IMR-90 (cell line): ENCODE measurements at regions not wholly inside any gene's neighbourhood (a gene's known extent, or its start where the extent isn't known, plus 50 kb on each side); places are given as distances from the start of the nearest gene placed in this dataset.

ENCODE experiments used
- CTCF ChIP-seq: conservative IDR thresholded peaks from 2 replicates; pipeline ENCODE4 v1.5.1; 2012; ENCODE audit warnings: mild to moderate bottlenecking, low read depth, low read length, improper control_type of control experiment
- MAFK ChIP-seq: IDR thresholded peaks from 2 replicates; pipeline ENCODE4 v1.6.1; 2012; ENCODE audit warnings: low read depth, low read length, improper control_type of control experiment

GRCh38 chr2:82893190-82893589, 1565.9 kb downstream of the SUCLG1 start:
- TF ChIP-seq CTCF, result no peak
- TF ChIP-seq MAFK, result no peak
